Osteocyte (in vitro differentiated cells): ENCODE measurements at regions not wholly inside any gene's neighbourhood (a gene's known extent, or its start where the extent isn't known, plus 50 kb on each side); places are given as distances from the start of the nearest gene placed in this dataset.

Experiments used
- DNase-seq: peaks from one replicate; pipeline ENCODE4 v3.0.0; 2021; ENCODE audit warnings: mixed read lengths; ENCODE audit not compliant: unreplicated experiment; ENCODE audit errors: extremely low spot score
- H3K27ac Mint-ChIP-seq: one replicate; pipeline ENCODE4 v1.8.0; 2021; ENCODE audit warnings: mild to moderate bottlenecking, mixed read lengths; ENCODE audit not compliant: unreplicated experiment
- H3K27me3 Mint-ChIP-seq: one replicate; pipeline ENCODE4 v1.8.0; 2021; ENCODE audit warnings: mixed read lengths; ENCODE audit not compliant: unreplicated experiment
- H3K36me3 Mint-ChIP-seq: one replicate; pipeline ENCODE4 v1.8.0; 2021; ENCODE audit warnings: mixed read lengths; ENCODE audit not compliant: unreplicated experiment
- H3K4me1 Mint-ChIP-seq: one replicate; pipeline ENCODE4 v1.8.0; 2021; ENCODE audit warnings: mixed read lengths; ENCODE audit not compliant: unreplicated experiment
- H3K4me3 Mint-ChIP-seq: one replicate; pipeline ENCODE4 v1.8.0; 2021; ENCODE audit warnings: mild to moderate bottlenecking, moderate library complexity, mixed read lengths; ENCODE audit not compliant: unreplicated experiment
- H3K9me3 Mint-ChIP-seq: one replicate; pipeline ENCODE4 v1.8.0; 2021; ENCODE audit warnings: mixed read lengths; ENCODE audit not compliant: unreplicated experiment
- CTCF ChIP-seq: fragments of 200-600 bp; sonication (generic); IDR thresholded peaks from 2 replicates; pipeline ENCODE4 v1.5.0; 2021; ENCODE audit warnings: antibody characterized with exemption, mild to moderate bottlenecking, moderate library complexity

DNA sequence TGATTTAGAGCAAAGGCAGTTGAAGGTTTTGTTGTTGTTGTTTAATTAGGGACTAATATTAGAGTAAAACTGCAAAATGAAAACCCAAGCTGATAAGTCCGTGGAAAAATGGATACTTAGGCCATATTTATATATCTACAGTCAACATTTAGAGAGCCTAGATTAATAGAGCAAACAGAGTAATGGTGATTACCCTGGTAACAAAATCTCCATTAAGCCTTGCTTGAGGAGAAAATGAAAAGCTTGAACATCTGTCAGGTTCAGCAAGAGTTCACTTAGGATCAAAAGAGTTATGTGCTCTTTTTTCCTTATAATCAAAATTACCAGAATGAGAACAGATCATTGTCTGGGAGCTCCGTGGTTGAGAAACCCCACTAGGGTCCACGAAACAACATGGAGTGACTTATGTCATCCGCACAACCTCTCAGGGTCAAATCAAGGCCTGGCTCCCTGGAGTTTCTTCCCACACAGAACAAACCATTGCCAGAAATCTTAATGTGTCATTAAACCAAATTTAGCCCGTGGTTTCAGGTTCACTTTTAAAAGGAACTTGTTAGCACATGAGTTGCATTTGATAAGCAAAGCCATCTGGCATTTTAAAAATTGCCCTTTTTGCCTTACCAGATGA is 381.2 kb downstream of the GABRB3 start:
- peaks cover 6% of the 10 kb centered on the region for H3K9me3 Mint-ChIP-seq
- no peak for TF ChIP-seq CTCF
- no peaks in the 10 kb centered on the region for H3K4me1 Mint-ChIP-seq
- no peak overlapping the region for H3K4me3 Mint-ChIP-seq
- DNase-seq, result peak; percentile 11
- no peaks in the 10 kb centered on the region for H3K27me3 Mint-ChIP-seq
- no peak overlapping the region for H3K27ac Mint-ChIP-seq
- no peaks in the 10 kb centered on the region for H3K36me3 Mint-ChIP-seq

GRCh38 chr15:26382444-26383072 is 390.3 kb downstream of the GABRB3 start:
- H3K27ac Mint-ChIP-seq, result no peak overlapping the region
- H3K4me3 Mint-ChIP-seq, result no peak overlapping the region
- no peak for TF ChIP-seq CTCF
- H3K27me3 Mint-ChIP-seq, result no peaks in the 10 kb centered on the region
- no peak for DNase-seq
- H3K4me1 Mint-ChIP-seq, result no peaks in the 10 kb centered on the region
- H3K36me3 Mint-ChIP-seq, result no peaks in the 10 kb centered on the region
- peaks cover 7% of the 10 kb centered on the region for H3K9me3 Mint-ChIP-seq

GRCh38 chr15:26378304-26378703 is 394.6 kb downstream of the GABRB3 start:
- peaks cover 31% of the 10 kb centered on the region for H3K9me3 Mint-ChIP-seq

GRCh38 chr15:26376243-26376642 is 396.6 kb downstream of the GABRB3 start:
- no peak for DNase-seq
- Mint-ChIP-seq H3K27me3 (no peaks in the 10 kb centered on the region), H3K27ac (no peak overlapping the region), H3K4me1 (no peaks in the 10 kb centered on the region), H3K36me3 (no peaks in the 10 kb centered on the region), H3K4me3 (no peak overlapping the region), H3K9me3 (peaks cover 40% of the 10 kb centered on the region)
- TF ChIP-seq CTCF, result no peak

More at GRCh38 chr15:26378304-26378703, 394.6 kb downstream of the GABRB3 start:
- no peak overlapping the region for H3K4me3 Mint-ChIP-seq
- DNase-seq, result no peak
- no peaks in the 10 kb centered on the region for H3K27me3 Mint-ChIP-seq
- no peak for TF ChIP-seq CTCF
- H3K36me3 Mint-ChIP-seq, result no peaks in the 10 kb centered on the region
- H3K4me1 Mint-ChIP-seq, result no peaks in the 10 kb centered on the region
- no peak overlapping the region for H3K27ac Mint-ChIP-seq

- no peak for TF ChIP-seq CTCF
- Mint-ChIP-seq H3K36me3 (no peaks in the 10 kb centered on the region), H3K27ac (no peak overlapping the region), H3K27me3 (no peaks in the 10 kb centered on the region), H3K4me1 (no peaks in the 10 kb centered on the region), H3K4me3 (no peak overlapping the region), H3K9me3 (peaks cover 45% of the 10 kb centered on the region)
- DNase-seq, result no peak
Observed at GRCh38 chr15:26374806-26375205, 398.1 kb downstream of the GABRB3 start.
